GM12873 (cell line): ENCODE measurements at regions not wholly inside any gene's neighbourhood (a gene's known extent, or its start where the extent isn't known, plus 50 kb on each side); places are given as distances from the start of the nearest gene placed in this dataset.

Source experiments
- CTCF ChIP-seq: IDR thresholded peaks from 2 replicates; pipeline ENCODE4 v1.5.1; 2012; ENCODE audit warnings: low read depth, mild to moderate bottlenecking, moderate library complexity, low read length, control low read depth; ENCODE audit not compliant: insufficient read depth; ENCODE audit errors: missing control alignments

GRCh38 chr2:128868686-128869551, 550.3 kb upstream of the HS6ST1 start:
- TF ChIP-seq CTCF: no peak

DNA sequence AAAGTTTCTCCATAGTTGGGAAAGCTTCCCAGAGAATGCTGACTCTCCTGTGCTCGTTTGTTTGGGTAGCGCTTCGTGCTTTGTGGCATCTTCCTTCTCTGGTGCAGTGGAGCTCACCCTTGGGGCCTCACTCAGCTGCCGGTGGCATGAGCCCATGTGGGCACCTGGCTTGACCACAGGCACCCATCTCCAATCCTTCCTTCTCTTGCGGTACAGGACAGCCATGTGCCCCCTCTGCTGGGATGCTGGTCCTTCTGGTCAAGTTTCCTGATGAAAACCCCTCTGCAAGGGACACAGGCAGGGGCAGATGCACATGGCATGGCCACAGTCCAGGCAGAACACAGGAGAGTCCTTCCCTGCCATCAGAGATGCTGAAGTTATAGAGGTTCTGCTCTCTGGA, 555.9 kb upstream of the HS6ST1 start:
- no peak for TF ChIP-seq CTCF

DNA sequence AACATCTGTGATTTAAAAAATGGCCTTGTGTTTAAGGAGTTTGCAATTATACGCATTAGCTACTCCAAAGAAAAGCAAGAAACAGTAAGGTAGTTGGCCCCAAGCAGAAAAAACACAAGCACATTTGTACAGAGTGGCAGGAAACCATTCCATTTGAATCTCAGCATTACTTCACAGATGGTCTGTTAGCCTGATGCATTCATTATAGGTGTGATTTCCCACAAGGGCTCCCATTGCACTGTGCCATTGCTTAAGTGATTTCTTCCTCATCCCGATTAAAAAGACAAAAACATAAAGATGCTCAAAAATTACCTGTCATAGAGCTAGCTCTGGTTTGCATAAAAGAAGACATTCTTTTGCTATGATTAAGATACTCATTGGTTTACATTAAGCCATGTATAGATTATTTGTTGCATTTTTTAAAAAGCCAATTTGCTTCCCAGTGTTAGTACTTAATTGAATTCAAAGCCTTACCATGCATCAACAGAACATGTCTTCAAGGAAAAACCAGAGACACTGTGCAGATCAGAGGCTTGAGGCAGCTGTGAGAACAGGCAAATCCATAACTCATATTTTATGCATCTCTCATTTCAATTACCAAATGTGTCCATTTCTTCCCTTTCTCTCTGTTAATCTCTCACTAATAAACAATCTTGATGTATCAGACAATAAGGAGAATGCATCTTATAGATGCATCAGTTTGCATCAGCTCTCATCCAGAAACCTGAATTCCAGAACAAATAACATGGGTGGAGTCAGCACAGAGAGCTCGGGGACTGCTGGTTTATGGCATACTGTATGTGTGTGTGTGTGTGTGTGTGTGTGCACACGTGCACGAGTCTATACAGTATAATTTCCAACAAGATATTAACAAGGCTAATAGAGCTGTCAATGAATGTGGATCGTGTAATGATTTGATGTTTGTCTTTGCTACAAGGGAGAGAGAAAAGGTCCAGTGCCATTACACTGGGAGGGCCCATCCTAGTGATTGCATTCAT, 558.6 kb upstream of the HS6ST1 start:
- no peak for TF ChIP-seq CTCF

- TF ChIP-seq CTCF: no peak
Observed at GRCh38 chr2:128879161-128879560, 560.5 kb upstream of the HS6ST1 start.

- no peak for TF ChIP-seq CTCF
Observed at GRCh38 chr2:128894896-128895295, 576.2 kb upstream of the HS6ST1 start.

DNA sequence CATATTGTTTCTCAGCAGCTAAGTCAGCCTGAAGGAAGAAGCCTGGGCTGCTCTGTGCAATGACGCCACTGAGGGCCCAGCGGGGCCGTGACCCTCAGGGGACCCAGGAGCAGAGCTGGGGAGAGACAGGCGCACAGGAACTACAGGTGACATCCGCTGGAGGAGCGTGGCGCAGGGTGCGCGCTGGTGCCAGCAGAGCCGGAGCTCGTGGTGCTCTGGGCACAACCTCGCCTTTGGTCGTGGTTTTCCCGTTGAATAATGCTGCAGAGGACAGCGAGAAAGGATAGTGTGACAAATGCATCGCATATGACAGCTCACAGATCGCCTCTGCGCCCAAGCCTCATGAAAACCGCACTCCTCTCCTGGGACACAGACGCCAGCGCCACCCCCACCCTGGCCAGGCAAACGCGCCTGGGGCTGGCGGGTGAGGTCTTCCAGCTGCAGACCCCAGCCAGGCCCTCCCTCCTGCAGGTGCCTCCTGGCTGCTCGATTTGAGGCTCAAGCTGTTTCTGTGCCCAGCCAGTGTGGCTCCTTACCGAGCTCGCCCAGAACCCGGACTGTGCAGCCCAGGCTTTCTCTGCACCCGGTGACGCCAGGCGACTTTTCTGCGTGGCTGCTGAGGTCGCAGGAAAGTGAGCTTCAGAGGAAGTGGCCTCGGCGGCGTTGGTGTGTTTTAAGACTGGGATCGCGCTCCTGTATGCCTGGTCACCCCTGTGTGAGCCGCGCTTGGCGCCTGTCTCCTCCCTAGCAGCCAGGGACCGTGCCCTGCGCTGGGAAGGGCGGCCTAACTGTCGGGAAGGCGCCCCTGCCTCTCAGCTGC, 583.1 kb upstream of the HS6ST1 start:
- no peak for TF ChIP-seq CTCF

DNA sequence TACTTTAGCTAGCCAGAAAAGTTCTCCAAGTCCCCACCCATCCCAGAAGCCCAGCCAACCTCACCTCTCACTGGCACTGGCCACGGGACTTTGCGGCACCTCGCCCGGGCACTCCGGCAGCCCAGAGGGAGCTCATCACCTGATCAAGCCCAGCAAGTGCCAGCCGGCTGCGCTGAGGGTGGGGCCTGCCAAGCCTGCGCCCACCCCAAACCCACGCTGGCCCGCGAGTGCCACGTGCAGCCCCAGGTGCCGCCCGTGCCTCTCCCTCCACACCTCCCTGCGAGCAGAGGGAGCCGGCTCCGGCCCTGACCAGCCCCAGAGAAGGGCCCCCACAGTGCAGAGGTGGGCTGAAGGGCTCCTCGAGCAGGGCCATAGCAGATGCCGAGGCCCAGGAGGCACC, 585.0 kb upstream of the HS6ST1 start:
- TF ChIP-seq CTCF: no peak
